GM18873 (cell line): ENCODE measurements at regions not wholly inside any gene's neighbourhood (a gene's known extent, or its start where the extent isn't known, plus 50 kb on each side); places are given as distances from the start of the nearest gene placed in this dataset.
"Not testable (repeated sequence)": the region's sequence is repeated elsewhere in the genome, so short reads cannot be mapped to it uniquely, and the experiment has no call there.

Experiments
- ATAC-seq: cut with Tn5 transposase; IDR thresholded peaks from one replicate; pipeline ENCODE4 v1.9.1; 2021; ENCODE audit warnings: mild to moderate bottlenecking, moderate library complexity, moderate number of reproducible peaks; ENCODE audit not compliant: unreplicated experiment, low FRiP score

DNA sequence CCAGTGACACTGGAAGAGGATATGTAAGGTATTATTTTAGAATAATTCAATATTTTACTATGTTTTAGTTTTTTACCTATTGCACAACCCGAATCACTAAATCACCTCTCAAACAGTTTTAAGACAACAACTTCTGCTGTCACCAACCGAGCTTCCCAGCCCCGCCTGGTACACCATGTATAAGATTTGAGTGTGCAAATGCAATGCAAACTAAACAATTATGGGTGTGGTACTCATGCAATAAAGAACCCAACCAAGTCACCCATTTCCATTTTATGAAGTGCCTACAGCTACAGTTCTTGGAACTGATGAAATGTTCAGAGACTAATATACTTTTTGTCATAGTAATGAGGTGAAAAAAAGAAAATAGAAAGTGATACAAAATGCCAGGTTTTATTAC, 256.2 kb downstream of the TAFA4 start:
- ATAC-seq, result no peak

DNA sequence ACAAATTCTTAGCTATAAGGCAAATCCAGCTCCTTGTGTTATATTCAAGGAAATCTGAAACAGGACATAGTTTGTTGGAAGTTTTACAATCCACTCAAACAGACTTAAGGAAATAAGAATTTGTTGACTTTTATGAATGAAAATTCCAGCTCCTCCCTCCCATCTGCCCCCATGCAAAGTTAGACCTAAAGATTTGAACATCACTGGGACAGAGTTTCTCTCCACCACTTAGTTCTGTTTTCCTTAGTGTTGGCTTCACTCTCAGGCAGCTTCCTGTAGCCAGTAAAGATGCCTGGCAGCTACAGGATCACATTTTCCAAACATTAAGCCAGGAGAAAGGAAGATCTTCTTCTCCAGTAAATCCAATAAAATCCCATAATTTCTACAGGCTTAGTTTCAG, 265.0 kb downstream of the TAFA4 start:
- no peak for ATAC-seq

DNA sequence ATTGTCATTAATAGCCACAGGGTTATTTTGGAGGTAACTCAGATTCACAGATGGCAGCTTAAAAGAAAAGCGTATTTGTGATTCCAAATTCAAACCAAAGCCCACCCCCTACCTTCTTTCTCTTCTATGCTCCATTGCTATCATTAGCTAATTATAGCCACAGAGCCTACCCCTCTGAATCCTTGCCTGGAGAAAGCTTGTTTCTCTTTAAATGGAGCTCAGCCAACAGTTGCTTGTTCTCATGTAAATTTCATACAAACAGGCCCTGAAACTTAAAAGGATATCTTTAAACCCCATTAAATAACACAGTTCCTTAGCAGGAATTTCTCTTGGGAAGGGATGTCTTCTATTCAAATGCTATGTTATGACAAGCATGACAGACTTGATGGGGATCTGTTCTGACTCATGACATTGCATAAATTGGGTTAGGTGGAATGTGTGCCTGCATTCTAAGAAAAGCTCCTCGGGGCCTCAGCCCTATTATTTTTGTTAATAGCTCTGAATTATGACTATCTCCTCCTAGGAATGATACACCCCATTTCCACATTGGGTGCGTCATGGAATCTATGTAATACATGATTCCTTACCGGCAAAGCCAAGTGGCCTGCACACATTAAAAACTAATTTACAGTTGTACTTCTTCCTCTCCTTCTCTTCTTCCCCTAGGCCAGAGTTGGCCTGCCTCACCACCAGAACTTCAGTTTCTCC, 265.8 kb downstream of the TAFA4 start:
- no peak for ATAC-seq

DNA sequence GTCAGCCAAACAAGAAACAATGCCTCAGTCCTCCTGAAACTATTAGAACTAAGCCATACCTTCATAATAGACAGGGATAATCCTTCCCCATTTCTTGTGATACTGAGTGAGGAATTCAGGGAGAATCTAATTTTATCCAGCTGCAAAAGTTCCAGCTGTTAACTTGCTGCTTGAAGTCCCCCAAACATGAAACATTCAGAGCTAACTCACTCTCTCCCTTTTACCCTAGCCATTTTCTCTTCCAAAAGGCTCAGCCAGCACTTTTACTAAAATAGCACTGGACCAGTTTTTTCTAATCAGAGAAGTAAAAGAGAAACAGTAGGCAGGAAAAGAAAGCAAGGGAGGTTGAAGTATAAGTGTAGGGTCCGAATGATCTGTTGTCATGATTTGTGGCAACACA, 268.1 kb downstream of the TAFA4 start:
- ATAC-seq, result no peak

DNA sequence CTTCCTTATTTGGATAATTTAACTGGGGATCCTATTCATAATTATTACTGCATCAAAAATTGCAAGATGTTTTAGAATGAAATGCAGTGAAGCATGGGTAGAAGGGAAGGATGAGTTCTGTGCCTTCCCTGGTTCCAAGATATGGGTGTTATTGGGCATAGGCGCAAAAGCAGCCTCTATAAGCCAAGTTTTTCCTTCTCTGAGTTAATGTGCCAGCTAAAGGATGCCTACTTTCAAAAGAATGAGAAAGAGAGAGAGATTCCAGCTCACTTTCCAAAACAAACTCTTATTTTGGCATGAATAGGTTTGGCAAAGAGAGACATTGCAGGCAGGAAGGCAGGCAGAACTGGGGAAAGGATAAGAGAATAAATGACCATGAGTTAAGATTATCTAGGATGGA, 270.2 kb downstream of the TAFA4 start:
- no peak for ATAC-seq

DNA sequence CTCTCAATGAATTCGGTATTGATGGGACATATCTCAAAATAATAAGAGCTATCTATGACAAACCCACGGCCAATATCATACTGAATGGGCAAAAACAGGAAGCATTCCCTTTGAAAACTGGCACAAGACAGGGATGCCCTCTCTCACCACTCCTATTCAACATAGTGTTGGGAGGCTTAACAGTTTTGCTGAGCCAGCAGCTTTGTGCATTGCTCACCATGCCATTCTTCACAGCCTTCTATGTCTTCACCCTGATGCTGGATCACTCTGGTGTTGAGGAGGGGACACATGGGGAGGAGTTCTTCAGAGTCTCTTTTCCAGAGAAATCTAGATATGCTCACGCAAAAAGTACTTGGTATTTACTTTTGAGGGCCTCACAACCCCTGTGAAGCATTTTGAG, 281.7 kb downstream of the TAFA4 start:
- ATAC-seq, result not testable (repeated sequence)

DNA sequence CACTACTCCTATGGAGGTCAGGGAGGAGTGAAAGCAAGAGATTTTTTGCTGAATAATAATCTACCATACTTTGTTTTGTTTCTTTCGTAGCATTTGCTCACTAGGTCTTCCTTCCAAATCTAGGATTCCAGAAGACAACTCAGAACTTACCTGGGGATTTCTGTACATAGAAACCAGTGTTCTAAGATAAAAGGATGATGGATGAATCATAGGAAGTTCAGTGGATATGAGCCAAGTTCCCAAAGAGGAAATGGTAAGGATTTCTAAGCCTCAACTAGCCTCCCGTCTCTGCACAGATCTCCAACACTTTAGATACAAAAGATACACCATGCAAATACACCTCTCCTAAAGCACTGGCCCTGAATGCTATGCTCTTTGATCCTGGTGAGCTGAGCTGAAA, 283.9 kb downstream of the TAFA4 start:
- no peak for ATAC-seq

DNA sequence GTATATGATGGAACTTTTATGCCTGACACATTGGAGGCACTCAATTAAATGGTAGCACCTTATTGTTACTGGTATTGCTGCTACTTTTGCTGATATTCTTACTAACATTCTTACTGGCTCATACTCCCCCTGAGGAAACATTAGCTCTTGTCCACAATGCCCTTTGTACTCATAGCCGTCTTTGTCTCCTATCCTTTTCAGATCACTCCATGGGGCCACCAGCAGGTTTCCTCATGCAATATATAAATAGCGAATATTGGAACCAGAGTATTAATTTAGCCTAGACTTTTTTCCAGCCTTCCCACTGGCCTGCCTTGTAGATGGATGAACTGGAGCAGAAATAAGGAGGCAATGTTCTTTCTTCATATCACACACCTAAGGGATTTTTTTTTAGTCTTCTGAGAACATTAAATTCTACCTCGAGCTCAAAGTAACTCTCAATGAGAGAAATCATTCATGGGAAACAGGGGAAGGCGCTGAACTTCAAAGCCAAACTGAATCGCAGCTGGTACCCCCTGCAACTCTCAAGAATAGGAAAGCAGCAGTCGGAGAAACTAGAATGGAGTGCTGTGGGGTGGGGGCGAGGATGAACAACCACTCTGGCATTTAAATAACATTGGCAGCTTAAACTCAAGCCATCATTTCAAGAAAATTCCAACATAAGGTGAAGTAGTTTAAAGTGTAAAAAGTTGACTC, 300.3 kb downstream of the TAFA4 start:
- ATAC-seq, result no peak

DNA sequence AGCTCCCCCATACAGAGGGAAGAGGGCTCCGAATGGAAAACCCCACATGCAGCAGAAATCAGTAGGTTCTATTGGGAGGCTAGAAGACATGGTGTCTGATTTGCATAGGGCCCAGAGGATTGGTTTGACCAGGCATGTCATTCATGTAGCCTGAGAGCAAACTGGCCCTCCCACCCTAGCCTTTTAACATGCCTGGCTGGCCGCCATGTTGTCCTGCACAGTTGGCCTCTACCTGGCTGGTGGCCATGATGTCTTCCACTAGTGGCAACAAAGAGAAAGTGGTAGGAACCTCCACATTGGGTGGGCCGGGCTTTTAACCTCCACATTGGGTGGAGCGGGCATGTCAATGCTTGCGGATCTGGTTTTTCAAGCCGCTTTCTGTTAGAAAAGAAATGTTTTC, 312.1 kb downstream of the TAFA4 start:
- no peak for ATAC-seq

DNA sequence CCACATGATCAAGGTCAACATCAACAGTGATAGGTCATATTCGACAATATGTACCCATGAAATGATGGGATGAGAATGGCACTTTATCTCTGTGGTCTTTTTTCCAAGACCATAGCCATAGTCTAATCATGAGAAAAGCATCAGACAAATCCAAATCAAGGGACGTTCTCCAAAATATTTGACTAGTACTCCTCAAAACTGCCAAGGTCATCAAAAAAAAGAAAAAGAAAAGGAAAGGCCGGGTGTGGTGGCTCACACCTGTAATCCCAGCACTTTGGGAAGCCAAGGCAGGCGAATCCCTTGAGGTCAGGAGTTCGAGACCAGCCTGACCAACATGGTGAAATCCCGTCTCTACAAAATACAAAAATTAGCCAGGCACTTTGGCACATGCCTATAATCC, 318.3 kb downstream of the TAFA4 start:
- ATAC-seq, result no peak

DNA sequence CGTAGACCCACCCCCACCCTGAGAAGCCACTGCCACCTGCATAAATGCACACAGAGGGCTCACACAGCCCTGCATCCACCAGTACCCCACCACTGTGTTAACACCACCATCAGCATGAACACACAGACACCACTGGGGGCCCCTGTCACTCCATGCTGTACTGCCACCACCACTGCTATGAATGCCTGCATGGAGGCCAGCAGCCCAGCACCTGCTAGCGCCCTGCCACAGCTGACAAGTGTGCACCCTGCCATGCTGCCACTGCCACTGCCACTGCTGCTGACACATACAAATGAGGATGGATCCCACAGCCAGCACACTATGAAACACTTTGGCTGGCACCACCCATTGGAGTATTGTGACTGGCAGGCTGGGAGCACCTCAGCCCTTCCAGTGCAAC, 361.0 kb downstream of the TAFA4 start:
- no peak for ATAC-seq

DNA sequence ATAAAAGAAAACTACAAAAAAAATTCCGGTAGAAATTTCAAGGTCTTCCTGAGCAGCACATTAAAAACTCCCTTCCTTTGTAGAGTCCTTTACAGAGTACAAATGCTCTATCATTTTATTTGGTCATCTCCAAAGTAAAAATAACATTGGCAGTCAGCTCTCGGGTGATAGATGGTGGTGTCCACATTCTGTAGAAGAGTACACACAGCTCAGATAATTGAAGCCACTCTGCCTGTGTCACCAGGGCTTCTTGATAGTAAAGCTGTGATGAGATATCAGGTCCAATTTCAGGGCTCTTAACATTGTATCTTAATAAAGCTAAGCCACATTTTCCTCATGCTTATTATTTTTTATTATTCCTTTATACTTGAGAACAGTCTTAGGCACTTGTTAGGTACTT, 371.6 kb downstream of the TAFA4 start:
- no peak for ATAC-seq

DNA sequence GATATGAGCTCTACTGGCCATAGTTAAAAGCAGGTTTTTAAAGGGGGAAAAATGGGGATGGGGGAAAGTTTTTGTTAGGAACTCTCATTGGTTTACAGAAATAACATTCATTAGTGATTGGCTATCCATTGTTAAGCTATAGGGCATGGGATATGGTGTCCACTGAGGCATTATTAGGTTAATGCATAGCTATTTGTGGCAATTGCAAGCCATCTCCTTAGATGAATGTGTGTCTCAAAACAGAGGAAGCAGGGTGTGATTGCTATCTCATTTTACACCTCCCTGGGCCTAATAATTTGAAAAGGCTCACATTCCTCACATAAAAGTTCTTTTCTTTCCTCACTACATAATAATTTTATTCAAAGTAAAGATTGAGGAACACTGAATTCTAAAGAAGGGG, 396.6 kb downstream of the TAFA4 start:
- ATAC-seq, result no peak

DNA sequence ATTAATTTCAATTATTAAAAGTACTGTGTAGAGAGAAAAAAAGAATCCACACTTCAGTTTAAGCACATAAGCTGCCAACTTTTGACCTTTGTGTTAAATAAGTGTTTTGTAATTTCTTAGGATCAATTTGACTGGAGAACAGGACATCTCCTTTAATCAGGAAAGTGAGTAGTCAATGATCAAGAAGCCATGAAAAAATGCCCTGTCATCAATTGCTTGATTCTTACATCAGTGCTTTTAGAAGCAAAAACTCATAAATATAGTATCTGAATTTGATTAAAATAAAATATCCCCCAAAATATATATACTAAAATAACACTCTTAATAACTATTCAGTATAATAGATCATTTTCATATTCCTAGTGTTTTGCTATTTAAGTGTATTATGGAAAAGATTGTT, 409.0 kb downstream of the TAFA4 start:
- no peak for ATAC-seq

DNA sequence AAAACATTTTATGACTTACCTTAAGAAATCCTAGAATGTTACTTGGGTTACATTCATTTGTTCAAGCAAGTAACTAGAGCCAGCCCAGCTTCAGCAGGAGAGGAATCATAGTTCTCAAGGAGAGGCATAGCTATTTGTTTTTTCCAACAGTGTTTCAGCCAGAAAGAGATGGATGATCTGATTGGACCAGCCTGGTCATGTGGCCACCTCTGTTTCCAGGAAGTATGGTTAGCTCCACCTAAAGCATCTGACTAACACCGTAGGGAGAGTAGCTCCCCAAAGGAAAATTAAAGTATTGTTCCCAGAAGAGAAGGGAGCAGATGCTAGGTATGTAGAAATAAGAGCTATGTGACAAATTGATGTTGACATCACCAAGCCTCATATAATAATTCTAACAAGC, 417.1 kb downstream of the TAFA4 start:
- ATAC-seq, result no peak

DNA sequence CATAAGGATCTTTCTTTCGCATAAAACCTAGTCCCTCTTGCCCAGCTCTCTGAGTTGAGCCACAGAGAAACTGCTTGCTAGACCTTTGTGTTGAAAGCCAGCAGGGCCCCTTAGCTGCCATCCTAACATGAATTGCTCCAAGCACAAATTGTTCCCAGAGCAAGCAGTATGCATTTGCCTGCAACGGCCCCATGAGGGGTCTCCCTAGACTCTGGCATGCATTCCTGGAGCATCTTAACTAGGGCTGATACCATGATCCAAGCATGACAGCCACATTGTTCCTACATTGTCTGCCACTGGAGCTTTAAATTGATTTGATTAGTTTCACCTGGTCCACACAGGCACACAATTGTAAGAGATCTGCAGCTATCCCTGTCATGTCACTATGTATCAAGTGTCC, 428.1 kb downstream of the TAFA4 start:
- ATAC-seq, result no peak

DNA sequence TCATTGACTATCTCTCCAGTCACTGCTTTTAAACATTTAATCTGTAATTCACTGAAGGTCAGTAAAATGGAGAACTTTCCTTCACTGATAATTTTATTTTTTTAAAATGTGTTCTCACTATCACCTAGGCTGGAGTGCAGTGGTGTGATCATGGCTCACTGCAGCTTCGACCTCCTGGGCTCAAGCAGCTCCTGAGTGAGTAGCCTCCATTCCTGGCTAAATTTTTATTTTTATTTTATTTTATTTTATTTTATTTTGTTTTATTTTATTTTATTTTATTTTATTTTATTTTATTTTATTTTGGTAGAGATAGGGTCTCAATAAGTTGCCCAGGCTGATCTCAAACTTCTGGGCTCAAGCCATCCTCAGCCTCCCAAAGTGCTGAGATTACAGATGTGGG, 446.5 kb downstream of the TAFA4 start:
- ATAC-seq, result not testable (repeated sequence)

DNA sequence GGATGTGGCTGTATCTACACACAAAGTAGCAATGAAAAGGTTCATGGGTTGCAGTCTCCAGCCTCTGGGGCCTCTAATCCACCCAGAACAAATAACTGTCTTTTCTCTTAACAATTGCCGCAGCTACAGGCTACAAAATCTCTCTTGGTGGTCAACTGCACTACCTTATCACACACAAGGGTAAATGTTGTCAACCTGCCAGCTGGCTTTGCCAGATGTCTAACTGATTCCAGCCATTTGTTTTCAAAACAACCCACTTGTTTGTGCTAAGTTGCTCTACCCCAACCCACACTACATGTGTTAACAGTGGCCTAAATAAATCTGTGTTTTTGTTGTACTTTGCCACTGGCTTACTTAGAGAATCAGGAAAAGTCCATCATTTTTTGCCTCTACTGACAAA, 447.3 kb downstream of the TAFA4 start:
- no peak for ATAC-seq

DNA sequence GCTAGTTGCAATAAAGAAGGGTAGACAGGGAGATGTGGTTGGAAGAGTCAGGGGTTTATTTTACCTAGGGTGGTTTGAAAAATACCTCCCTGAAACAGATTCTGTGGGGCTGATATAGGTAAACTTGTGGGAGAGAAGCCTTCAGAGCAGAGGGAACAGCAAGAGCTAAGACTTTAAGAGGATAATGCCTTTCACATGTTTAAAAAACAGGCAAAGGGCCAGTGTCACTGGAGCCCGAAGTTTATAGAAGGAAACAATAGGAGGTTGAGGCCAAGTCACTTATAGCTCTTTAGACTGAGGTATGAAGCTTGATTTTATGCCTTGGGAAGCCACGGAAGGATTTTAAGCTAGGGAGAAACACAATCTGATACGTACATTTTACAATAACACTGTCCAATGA, 448.7 kb downstream of the TAFA4 start:
- ATAC-seq, result no peak

DNA sequence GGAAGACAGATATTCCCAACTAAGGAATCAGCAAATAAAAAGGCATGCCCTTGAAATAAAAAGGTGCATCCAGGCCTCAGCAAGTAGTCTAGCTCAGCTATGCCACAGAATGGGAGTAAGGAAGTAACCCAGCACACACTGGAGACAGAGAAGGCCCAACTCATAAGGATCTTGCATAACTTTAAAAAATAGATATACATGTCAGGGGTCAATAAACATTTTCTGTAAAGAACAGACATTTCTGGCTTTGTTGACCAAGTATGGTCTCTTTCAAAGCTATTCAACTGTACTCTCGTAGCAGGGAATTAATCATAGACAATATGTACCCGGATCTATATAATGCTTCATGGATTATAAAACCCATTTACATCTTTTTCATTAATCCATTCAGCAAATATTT, 449.3 kb downstream of the TAFA4 start:
- no peak for ATAC-seq

DNA sequence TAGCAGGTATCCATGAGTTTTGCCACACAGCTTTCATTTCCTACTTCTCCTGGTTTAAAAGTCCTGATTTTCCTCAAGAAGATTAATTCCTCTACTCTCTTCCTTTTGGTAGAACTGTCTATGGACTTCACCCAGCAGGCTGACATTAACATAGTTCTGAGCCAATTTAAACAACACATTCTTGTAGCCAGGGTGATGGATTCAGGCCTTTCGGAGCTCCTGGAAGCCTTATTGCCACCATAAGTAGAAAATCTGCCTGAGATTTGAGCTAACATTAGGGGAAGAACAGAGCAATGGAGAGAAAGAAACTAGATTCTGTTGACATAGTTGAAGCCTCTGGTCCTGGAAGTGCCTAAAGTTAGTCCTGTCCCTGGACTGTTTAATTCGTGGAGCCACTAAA, 449.8 kb downstream of the TAFA4 start:
- ATAC-seq, result no peak

DNA sequence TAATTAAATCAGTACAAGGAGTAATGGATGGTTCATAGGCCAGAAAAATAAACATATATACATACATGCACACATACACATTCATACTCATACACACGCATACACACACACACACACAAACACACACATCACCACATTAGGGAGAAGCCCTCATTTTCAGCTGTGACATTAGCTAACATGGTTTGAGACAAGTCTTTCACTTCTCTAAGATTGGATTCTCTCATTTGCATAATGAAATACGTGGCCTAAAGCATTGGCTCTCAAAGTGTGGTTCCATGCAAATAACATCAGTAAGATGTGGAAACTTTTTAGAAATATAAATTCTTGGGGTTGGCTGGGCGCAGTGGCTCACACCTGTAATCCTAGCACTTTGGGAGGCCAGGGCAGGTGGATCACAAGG, 452.6 kb downstream of the TAFA4 start:
- ATAC-seq, result no peak
